Astrocyte of the cerebellum (primary cell): ENCODE measurements at regions not wholly inside any gene's neighbourhood (a gene's known extent, or its start where the extent isn't known, plus 50 kb on each side); places are given as distances from the start of the nearest gene placed in this dataset.

ENCODE experiments used
- DNase-seq: peaks from one replicate; pipeline ENCODE4 v3.0.0-alpha.2; 2011; ENCODE audit warnings: low read depth
- H3K4me3 ChIP-seq: 2 replicates; pipeline ENCODE4 v1.5.1; 2011; ENCODE audit warnings: mild to moderate bottlenecking, low read depth, low read length, moderate library complexity
- CTCF ChIP-seq: IDR thresholded peaks from 2 replicates; pipeline ENCODE4 v1.5.1; 2012; ENCODE audit warnings: low read length, low read depth, moderate library complexity, mild to moderate bottlenecking; ENCODE audit errors: missing control alignments
- in situ Hi-C: cut with HindIII; loops from 2 replicates; pipeline ENCODE4 v1.10.0; 2017; ENCODE audit warnings: low sequenced_read_pairs

GRCh38 chr18:7497081-7497480 is 70.0 kb upstream of the PTPRM start:
- TF ChIP-seq CTCF: no peak
- H3K4me3 ChIP-seq: no peak overlapping the region
- in situ Hi-C loops: no loop called here
- DNase-seq: no peak

GRCh38 chr18:7511106-7511505 is 56.0 kb upstream of the PTPRM start:
- no peak for DNase-seq
- no peak overlapping the region for H3K4me3 ChIP-seq
- in situ Hi-C loops: no loop called here
- TF ChIP-seq CTCF: no peak

GRCh38 chr18:7512348-7512747 is 54.8 kb upstream of the PTPRM start:
- in situ Hi-C loops: no loop called here
- DNase-seq: no peak

GRCh38 chr18:7512990-7513389 is 54.1 kb upstream of the PTPRM start:
- in situ Hi-C loops: no loop called here
- no peak for TF ChIP-seq CTCF
- no peak for DNase-seq

More at GRCh38 chr18:7512348-7512747, 54.8 kb upstream of the PTPRM start:
- H3K4me3 ChIP-seq: no peak overlapping the region
- no peak for TF ChIP-seq CTCF

GRCh38 chr18:7514796-7515440 is 52.2 kb upstream of the PTPRM start:
- in situ Hi-C loops: no loop called here
- H3K4me3 ChIP-seq: no peak overlapping the region
- TF ChIP-seq CTCF: no peak
- DNase-seq: no peak

More at GRCh38 chr18:7512990-7513389, 54.1 kb upstream of the PTPRM start:
- no peak overlapping the region for H3K4me3 ChIP-seq

- in situ Hi-C loops: no loop called here
- TF ChIP-seq CTCF: no peak
- DNase-seq: no peak
- no peak overlapping the region for H3K4me3 ChIP-seq
Measured at GRCh38 chr18:7516266-7517117, 50.6 kb upstream of the PTPRM start.
